H1 (cell line): ENCODE measurements at regions not wholly inside any gene's neighbourhood (a gene's known extent, or its start where the extent isn't known, plus 50 kb on each side); places are given as distances from the start of the nearest gene placed in this dataset.

Experiments used
- CBX8 ChIP-seq: fragments of 300-800, 300-1000 bp; sonication (generic); IDR thresholded peaks from 2 replicates; pipeline ENCODE4 v1.7.1; 2016; ENCODE audit warnings: low read depth, low read length, borderline replicate concordance
- EP300 ChIP-seq, 2 experiments: IDR thresholded peaks; 1 replicate in 1 of 2; 2 replicates in 1 of 2; pipeline ENCODE4 v1.6.1; 2011 to 2012; ENCODE audit warnings: low read depth in 2 of 2, low read length in 2 of 2, mild to moderate bottlenecking in 2 of 2, borderline replicate concordance in 1 of 2, inconsistent platforms in 1 of 2, moderate library complexity in 1 of 2
- EZH2 ChIP-seq: fragments of 200-600 bp; sonication (generic); IDR thresholded peaks from 2 replicates; pipeline ENCODE4 v1.7.1; 2012; ENCODE audit warnings: low read depth, mild to moderate bottlenecking, moderate library complexity, low read length, inconsistent platforms; ENCODE audit not compliant: severe bottlenecking
- GTF2F1 ChIP-seq: IDR thresholded peaks from 2 replicates; pipeline ENCODE4 v1.6.1; 2012; ENCODE audit warnings: low read depth, low read length, improper control_type of control experiment, borderline replicate concordance
- MAX ChIP-seq: IDR thresholded peaks from 2 replicates; pipeline ENCODE4 v1.6.1; 2012; ENCODE audit warnings: inconsistent platforms
- POLR2AphosphoS5 ChIP-seq: IDR thresholded peaks from 2 replicates; pipeline ENCODE4 v1.6.1; 2011; ENCODE audit warnings: low read depth, low read length
- RFX5 ChIP-seq: IDR thresholded peaks from 2 replicates; pipeline ENCODE4 v1.6.1; 2011; ENCODE audit warnings: low read depth, low read length, improper control_type of control experiment, borderline replicate concordance
- RNF2 ChIP-seq: fragments of 200-900, 300-1000 bp; sonication (generic); IDR thresholded peaks from 2 replicates; pipeline ENCODE4 v1.7.1; 2016; ENCODE audit warnings: borderline replicate concordance, low read depth, mild to moderate bottlenecking, antibody characterized with exemption, low read length; ENCODE audit not compliant: poor library complexity, severe bottlenecking; ENCODE audit errors: missing control alignments
- SIN3A ChIP-seq, 2 experiments: IDR thresholded peaks in 1 of 2; conservative IDR thresholded peaks in 1 of 2; 2 replicates each; pipeline ENCODE4 v1.6.1; 2011 to 2012; ENCODE audit warnings: low read length in 2 of 2, improper control_type of control experiment in 1 of 2, low read depth in 1 of 2, mild to moderate bottlenecking in 1 of 2
- TAF1 ChIP-seq: IDR thresholded peaks from 2 replicates; pipeline ENCODE4 v1.6.1; 2011; ENCODE audit warnings: mild to moderate bottlenecking, low read depth, low read length
- TF ChIP-seq, protein P1 (sequence below), 3 experiments: IDR thresholded peaks; 1 replicate in 2 of 3; 2 replicates in 1 of 3; pipeline versions ENCODE4 v1.5.1 to v1.6.1; 2011; ENCODE audit warnings: low read length in 3 of 3, mild to moderate bottlenecking in 3 of 3, inconsistent platforms in 2 of 3, low read depth in 1 of 3, moderate library complexity in 1 of 3; ENCODE audit not compliant: insufficient read depth in 1 of 3; ENCODE audit errors: control extremely low read depth in 1 of 3

DNA sequence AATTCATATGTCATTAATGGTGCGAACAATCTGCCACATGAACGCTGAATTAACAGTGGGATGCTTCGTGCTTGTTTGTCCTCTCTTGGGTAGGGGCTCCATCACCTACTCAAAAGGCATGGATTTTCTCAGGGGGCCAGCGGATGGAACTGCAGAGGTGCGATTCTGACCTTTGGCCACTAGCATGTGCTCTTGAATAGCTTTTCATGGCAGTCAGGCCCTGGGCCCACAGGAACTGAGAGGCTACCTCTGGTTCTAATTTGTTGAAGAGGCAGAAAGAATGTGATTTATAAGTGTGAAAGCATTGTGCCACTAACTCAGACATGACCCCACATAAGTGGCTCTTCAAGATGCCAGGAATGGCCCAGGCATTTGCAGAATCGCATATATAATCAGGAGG is 283.2 kb downstream of the INSIG2 start:
- TF ChIP-seq GTF2F1 (no peak), EP300 (IDR thresholded peaks at IDR 0.05; ENCODE audit: borderline replicate concordance in 1 of 2, low read depth in 2 of 2, low read length in 2 of 2) (no peak), POLR2AphosphoS5 (no peak), MAX (no peak; the same call in 1 of the 2 replicates), EZH2 (no peak), RFX5 (no peak), TAF1 (no peak), RNF2 (no peak), SIN3A (conservative IDR thresholded peaks at IDR 0.05 in 1 of 2, IDR thresholded peaks at IDR 0.05 in 1 of 2; ENCODE audit: low read depth in 1 of 2, low read length in 2 of 2) (no peak), CBX8 (no peak)
- TF ChIP-seq, protein P1, sequence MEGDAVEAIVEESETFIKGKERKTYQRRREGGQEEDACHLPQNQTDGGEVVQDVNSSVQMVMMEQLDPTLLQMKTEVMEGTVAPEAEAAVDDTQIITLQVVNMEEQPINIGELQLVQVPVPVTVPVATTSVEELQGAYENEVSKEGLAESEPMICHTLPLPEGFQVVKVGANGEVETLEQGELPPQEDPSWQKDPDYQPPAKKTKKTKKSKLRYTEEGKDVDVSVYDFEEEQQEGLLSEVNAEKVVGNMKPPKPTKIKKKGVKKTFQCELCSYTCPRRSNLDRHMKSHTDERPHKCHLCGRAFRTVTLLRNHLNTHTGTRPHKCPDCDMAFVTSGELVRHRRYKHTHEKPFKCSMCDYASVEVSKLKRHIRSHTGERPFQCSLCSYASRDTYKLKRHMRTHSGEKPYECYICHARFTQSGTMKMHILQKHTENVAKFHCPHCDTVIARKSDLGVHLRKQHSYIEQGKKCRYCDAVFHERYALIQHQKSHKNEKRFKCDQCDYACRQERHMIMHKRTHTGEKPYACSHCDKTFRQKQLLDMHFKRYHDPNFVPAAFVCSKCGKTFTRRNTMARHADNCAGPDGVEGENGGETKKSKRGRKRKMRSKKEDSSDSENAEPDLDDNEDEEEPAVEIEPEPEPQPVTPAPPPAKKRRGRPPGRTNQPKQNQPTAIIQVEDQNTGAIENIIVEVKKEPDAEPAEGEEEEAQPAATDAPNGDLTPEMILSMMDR (IDR thresholded peaks at IDR 0.05; ENCODE audit: control extremely low read depth in 1 of 3, insufficient read depth in 1 of 3, low read depth in 1 of 3, low read length in 3 of 3) = peak; percentile 80 to 96 (median 82)
